ENCODE measurements at regions not wholly inside any gene's neighbourhood (a gene's known extent, or its start where the extent isn't known, plus 50 kb on each side); places are given as distances from the start of the nearest gene placed in this dataset.

- TF ChIP-seq, protein P1, sequence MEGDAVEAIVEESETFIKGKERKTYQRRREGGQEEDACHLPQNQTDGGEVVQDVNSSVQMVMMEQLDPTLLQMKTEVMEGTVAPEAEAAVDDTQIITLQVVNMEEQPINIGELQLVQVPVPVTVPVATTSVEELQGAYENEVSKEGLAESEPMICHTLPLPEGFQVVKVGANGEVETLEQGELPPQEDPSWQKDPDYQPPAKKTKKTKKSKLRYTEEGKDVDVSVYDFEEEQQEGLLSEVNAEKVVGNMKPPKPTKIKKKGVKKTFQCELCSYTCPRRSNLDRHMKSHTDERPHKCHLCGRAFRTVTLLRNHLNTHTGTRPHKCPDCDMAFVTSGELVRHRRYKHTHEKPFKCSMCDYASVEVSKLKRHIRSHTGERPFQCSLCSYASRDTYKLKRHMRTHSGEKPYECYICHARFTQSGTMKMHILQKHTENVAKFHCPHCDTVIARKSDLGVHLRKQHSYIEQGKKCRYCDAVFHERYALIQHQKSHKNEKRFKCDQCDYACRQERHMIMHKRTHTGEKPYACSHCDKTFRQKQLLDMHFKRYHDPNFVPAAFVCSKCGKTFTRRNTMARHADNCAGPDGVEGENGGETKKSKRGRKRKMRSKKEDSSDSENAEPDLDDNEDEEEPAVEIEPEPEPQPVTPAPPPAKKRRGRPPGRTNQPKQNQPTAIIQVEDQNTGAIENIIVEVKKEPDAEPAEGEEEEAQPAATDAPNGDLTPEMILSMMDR (conservative IDR thresholded peaks at IDR 0.05; ENCODE audit: low read length) = no peak
- no peak for TF ChIP-seq EZH2phosphoT487 (IDR thresholded peaks at IDR 0.05; ENCODE audit: borderline replicate concordance, low read depth, low read length)
These were observed 231.3 kb upstream of the CXXC4 start for GRCh38 chr4:104726002-104726401.
